ENCODE measurements at regions not wholly inside any gene's neighbourhood (a gene's known extent, or its start where the extent isn't known, plus 50 kb on each side); places are given as distances from the start of the nearest gene placed in this dataset.

DNA sequence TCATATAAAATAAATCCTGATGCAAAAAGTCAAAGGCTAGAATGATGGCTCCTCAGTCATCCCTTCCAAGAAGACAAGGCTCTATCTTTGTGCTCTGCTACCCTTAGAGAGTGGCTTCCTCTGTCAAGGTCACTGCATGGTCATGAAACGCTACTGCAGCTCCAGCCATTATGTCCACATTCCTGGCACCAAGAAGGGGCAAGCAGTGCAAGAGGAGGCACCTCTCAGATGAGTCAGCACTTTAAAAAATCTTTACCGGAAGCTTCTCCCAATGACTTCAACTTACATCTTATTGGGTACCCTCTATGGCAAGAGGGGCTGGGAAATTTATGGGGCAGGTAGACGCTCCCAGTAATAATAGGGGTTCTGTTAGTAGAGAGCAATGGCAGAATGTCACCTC is 129.5 kb upstream of the CPEB4 start:
- Mint-ChIP-seq H3K9me3 (no peaks in the 10 kb centered on the region), H3K27ac (no peak overlapping the region), H3K4me3 (no peak overlapping the region), H3K4me1 (no peaks in the 10 kb centered on the region), H3K27me3 (ENCODE audit: low read depth in 2 of 2) (peaks cover 14 to 18% of the 10 kb centered on the region in 2 donors), H3K36me3 (no peaks in the 10 kb centered on the region)
- no peak overlapping the region for H3K27ac ChIP-seq (ENCODE audit: low read length)
- no peaks in the 10 kb centered on the region for H3K36me3 ChIP-seq (ENCODE audit: control insufficient read depth, insufficient read depth, low read length)
- no peak overlapping the region for H3K4me3 ChIP-seq (ENCODE audit: low read length)
- no peaks in the 10 kb centered on the region for H3K27me3 ChIP-seq (ENCODE audit: control insufficient read depth, insufficient read depth, low read length)
- no peaks in the 10 kb centered on the region for H3K9me3 ChIP-seq (ENCODE audit: control insufficient read depth, insufficient read depth, low read length)
- WGBS (ENCODE audit: insufficient coverage), result 85% methylated on average over 1 of the region's 3 CpGs
- TF ChIP-seq, protein P1, sequence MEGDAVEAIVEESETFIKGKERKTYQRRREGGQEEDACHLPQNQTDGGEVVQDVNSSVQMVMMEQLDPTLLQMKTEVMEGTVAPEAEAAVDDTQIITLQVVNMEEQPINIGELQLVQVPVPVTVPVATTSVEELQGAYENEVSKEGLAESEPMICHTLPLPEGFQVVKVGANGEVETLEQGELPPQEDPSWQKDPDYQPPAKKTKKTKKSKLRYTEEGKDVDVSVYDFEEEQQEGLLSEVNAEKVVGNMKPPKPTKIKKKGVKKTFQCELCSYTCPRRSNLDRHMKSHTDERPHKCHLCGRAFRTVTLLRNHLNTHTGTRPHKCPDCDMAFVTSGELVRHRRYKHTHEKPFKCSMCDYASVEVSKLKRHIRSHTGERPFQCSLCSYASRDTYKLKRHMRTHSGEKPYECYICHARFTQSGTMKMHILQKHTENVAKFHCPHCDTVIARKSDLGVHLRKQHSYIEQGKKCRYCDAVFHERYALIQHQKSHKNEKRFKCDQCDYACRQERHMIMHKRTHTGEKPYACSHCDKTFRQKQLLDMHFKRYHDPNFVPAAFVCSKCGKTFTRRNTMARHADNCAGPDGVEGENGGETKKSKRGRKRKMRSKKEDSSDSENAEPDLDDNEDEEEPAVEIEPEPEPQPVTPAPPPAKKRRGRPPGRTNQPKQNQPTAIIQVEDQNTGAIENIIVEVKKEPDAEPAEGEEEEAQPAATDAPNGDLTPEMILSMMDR (IDR thresholded peaks at IDR 0.05), result no peak
- no peaks in the 10 kb centered on the region for H3K4me1 ChIP-seq (ENCODE audit: control insufficient read depth, insufficient read depth, low read length)
- intact Hi-C loops (cut with micrococcal nuclease), result no loop called here
- DNase-seq (no peak), ATAC-seq (no peak)

DNA sequence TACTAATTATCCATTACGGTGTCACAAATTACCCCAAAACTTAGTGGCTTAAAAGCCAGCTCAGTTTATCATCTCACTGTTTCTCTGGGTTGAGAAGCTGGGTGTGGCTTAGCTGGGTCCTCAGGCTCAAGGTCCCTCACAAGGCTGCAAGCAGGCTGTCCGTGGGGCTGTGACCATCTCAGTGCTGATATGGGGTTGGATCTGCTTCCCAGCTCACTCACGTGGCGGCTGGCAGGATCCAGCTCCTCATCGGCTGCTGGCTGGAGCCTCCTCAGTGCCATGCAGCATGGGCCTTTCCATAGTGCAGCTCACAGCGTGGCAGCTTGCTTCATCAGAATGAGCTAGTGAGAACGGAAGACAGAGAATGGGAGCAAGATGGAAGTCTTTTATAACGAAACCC is 128.5 kb upstream of the CPEB4 start:
- Mint-ChIP-seq H3K27me3 (ENCODE audit: low read depth in 2 of 2) (peaks cover 14 to 16% of the 10 kb centered on the region in 2 donors), H3K36me3 (no peaks in the 10 kb centered on the region), H3K9me3 (no peaks in the 10 kb centered on the region), H3K4me3 (no peak overlapping the region), H3K4me1 (no peaks in the 10 kb centered on the region), H3K27ac (no peak overlapping the region)
- Histone ChIP-seq H3K27ac (ENCODE audit: low read length) (no peak overlapping the region), H3K9me3 (ENCODE audit: control insufficient read depth, insufficient read depth, low read length) (no peaks in the 10 kb centered on the region), H3K36me3 (ENCODE audit: control insufficient read depth, insufficient read depth, low read length) (no peaks in the 10 kb centered on the region), H3K27me3 (ENCODE audit: control insufficient read depth, insufficient read depth, low read length) (no peaks in the 10 kb centered on the region), H3K4me3 (ENCODE audit: low read length) (no peak overlapping the region), H3K4me1 (ENCODE audit: control insufficient read depth, insufficient read depth, low read length) (no peaks in the 10 kb centered on the region)
- intact Hi-C loops (cut with micrococcal nuclease), result no loop called here
- DNase-seq (no peak), ATAC-seq (no peak)
- TF ChIP-seq, protein P1 (IDR thresholded peaks at IDR 0.05), result no peak
- 92% methylated on average over 8 of the region's 8 CpGs for WGBS (ENCODE audit: insufficient coverage)

DNA sequence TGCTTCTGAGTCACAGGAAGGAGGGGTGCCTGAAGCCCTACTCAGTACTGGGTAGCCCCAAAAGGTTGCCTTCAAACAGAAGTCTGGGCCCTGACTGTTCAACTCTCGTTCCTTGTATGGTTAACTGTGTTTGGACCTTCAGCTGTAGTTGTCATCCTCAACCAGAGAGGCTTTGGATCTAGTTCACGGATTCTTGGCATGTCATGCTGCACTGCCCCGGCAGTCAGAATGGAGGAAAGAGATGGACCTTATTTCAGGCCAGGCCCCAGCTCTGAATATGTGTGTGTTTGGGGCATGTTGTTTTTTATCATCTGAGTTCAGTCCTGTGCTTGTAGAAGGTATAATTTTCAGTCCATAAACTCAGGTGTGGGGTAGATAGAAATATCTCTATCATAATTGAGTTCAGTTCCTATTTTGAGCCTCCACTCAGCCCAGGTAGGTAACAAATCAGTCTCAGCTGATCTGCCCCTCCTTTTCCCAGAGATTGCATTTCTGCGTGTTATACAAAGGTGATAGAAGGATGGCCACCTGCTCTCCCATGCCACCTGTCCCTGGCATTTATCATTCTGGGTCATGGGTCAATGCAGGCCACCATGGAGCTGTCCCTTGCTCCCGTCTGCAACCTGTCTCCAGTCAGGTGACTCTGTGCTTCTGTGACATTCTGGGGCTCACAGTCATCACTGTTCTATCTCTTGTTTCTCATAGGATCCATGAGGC is 127.5 kb upstream of the CPEB4 start:
- H3K36me3 ChIP-seq (ENCODE audit: control insufficient read depth, insufficient read depth, low read length), result no peaks in the 10 kb centered on the region
- ATAC-seq (no peak), DNase-seq (no peak)
- Mint-ChIP-seq H3K27ac (no peak overlapping the region), H3K4me3 (no peak overlapping the region), H3K27me3 (ENCODE audit: low read depth in 2 of 2) (peaks cover 8 to 9% of the 10 kb centered on the region in 2 donors), H3K4me1 (no peaks in the 10 kb centered on the region), H3K9me3 (no peaks in the 10 kb centered on the region), H3K36me3 (no peaks in the 10 kb centered on the region)
- H3K4me3 ChIP-seq (ENCODE audit: low read length), result no peak overlapping the region
- TF ChIP-seq, protein P1 (IDR thresholded peaks at IDR 0.05), result no peak
- H3K9me3 ChIP-seq (ENCODE audit: control insufficient read depth, insufficient read depth, low read length), result no peaks in the 10 kb centered on the region
- H3K27me3 ChIP-seq (ENCODE audit: control insufficient read depth, insufficient read depth, low read length), result no peaks in the 10 kb centered on the region
- no peaks in the 10 kb centered on the region for H3K4me1 ChIP-seq (ENCODE audit: control insufficient read depth, insufficient read depth, low read length)
- intact Hi-C loops (cut with micrococcal nuclease), result no loop called here
- H3K27ac ChIP-seq (ENCODE audit: low read length), result no peak overlapping the region
- 90% methylated on average over 5 of the region's 5 CpGs for WGBS (ENCODE audit: insufficient coverage)

DNA sequence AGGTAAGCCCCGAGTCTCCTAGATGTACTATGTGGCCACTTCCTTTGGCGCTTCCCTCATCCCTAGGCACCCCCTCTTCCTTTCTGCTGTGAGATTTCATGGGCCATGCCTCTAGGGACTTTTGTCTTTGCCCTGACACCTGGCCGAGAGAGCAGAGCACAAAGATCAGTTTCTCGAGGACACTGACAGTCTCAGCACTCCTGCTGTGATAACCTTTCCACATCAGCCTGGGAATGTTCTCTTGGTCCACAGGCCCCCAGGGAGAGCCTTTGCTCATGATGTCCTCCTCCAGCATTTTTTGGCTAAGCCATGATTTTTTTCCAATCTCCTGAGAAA is 127.0 kb upstream of the CPEB4 start:
- Histone ChIP-seq H3K4me3 (ENCODE audit: low read length) (no peak overlapping the region), H3K27ac (ENCODE audit: low read length) (no peak overlapping the region), H3K36me3 (ENCODE audit: control insufficient read depth, insufficient read depth, low read length) (no peaks in the 10 kb centered on the region), H3K9me3 (ENCODE audit: control insufficient read depth, insufficient read depth, low read length) (no peaks in the 10 kb centered on the region), H3K27me3 (ENCODE audit: control insufficient read depth, insufficient read depth, low read length) (no peaks in the 10 kb centered on the region), H3K4me1 (ENCODE audit: control insufficient read depth, insufficient read depth, low read length) (no peaks in the 10 kb centered on the region)
- H3K36me3 Mint-ChIP-seq, result no peaks in the 10 kb centered on the region
- H3K27me3 Mint-ChIP-seq (ENCODE audit: low read depth in 2 of 2), result peaks cover 8 to 9% of the 10 kb centered on the region in 2 donors
- H3K4me3 Mint-ChIP-seq, result no peak overlapping the region
- H3K27ac Mint-ChIP-seq, result no peak overlapping the region
- TF ChIP-seq, protein P1 (IDR thresholded peaks at IDR 0.05), result no peak
- no peaks in the 10 kb centered on the region for H3K4me1 Mint-ChIP-seq
- WGBS (ENCODE audit: insufficient coverage), result 87% methylated on average over 4 of the region's 4 CpGs
- H3K9me3 Mint-ChIP-seq, result no peaks in the 10 kb centered on the region
- intact Hi-C loops (cut with micrococcal nuclease), result no loop called here
- DNase-seq (no peak), ATAC-seq (no peak)
